NCI-H146 treated with DMSO at 0.1 percent for 48 hours (cell line): ENCODE measurements at regions not wholly inside any gene's neighbourhood (a gene's known extent, or its start where the extent isn't known, plus 50 kb on each side); places are given as distances from the start of the nearest gene placed in this dataset.

ENCODE experiments used
- DNase-seq: peaks from one replicate; lab custom pipeline; 2025; ENCODE audit not compliant: unreplicated experiment; lab: John Stamatoyannopoulos, UW

GRCh38 chr11:19562156-19562555 is 150.5 kb upstream of the NAV2 start:
- DNase-seq: no peak

- no peak for DNase-seq
Observed at GRCh38 chr11:19561011-19561410, 151.6 kb upstream of the NAV2 start.

- no peak for DNase-seq
Observed at GRCh38 chr11:19560156-19560555, 152.5 kb upstream of the NAV2 start.

GRCh38 chr11:19559746-19560145 is 152.9 kb upstream of the NAV2 start:
- DNase-seq: no peak

- no peak for DNase-seq
Observed at GRCh38 chr11:19558189-19558986, 154.2 kb upstream of the NAV2 start.

GRCh38 chr11:19557720-19558140 is 154.9 kb upstream of the NAV2 start:
- DNase-seq: peak; percentile 25

- no peak for DNase-seq
Observed at GRCh38 chr11:19557185-19557584, 155.5 kb upstream of the NAV2 start.

- DNase-seq: no peak
Observed at GRCh38 chr11:19555266-19555665, 157.4 kb upstream of the NAV2 start.

GRCh38 chr11:19553683-19554333 is 158.8 kb upstream of the NAV2 start:
- peak; percentile 28 for DNase-seq

- DNase-seq: no peak
Observed at GRCh38 chr11:19552656-19553260, 159.9 kb upstream of the NAV2 start.

GRCh38 chr11:19552161-19552560 is 160.5 kb upstream of the NAV2 start:
- no peak for DNase-seq

- no peak for DNase-seq
Observed at GRCh38 chr11:19551457-19551856, 161.2 kb upstream of the NAV2 start.

GRCh38 chr11:19547044-19547443 is 165.6 kb upstream of the NAV2 start:
- DNase-seq: no peak

- DNase-seq: peak; percentile 20
Observed at GRCh38 chr11:19546325-19546724, 166.3 kb upstream of the NAV2 start.

GRCh38 chr11:19541521-19542049 is 171.1 kb upstream of the NAV2 start:
- DNase-seq: no peak

GRCh38 chr11:19539861-19540260 is 172.8 kb upstream of the NAV2 start:
- no peak for DNase-seq

- no peak for DNase-seq
Observed at GRCh38 chr11:19537803-19538453, 174.7 kb upstream of the NAV2 start.

GRCh38 chr11:19536131-19536530 is 176.5 kb upstream of the NAV2 start:
- no peak for DNase-seq

GRCh38 chr11:19530505-19530904 is 182.1 kb upstream of the NAV2 start:
- no peak for DNase-seq

GRCh38 chr11:19526119-19526518 is 186.5 kb upstream of the NAV2 start:
- no peak for DNase-seq

- DNase-seq: no peak
Observed at GRCh38 chr11:19525714-19526113, 186.9 kb upstream of the NAV2 start.
